ENCODE measurements at regions not wholly inside any gene's neighbourhood (a gene's known extent, or its start where the extent isn't known, plus 50 kb on each side); places are given as distances from the start of the nearest gene placed in this dataset.

DNA sequence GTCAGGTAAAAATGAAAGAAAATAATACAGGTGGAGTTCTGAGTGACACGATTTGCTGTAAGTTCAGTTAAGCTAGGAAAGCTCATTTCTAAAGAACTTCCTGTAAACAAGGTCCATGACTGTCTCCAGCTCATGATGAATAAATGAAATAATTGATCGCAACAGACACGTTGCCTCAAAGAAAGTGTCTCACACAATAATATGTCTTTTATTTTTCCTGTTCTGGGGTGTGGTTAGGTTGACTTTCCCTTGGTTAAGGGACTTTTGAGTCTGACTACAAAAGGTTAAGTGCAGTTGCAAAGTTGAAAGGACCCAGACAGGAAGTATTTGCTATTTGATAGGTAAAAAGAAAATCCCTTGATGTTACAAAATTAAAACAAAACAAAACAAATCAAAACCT lies 304.2 kb upstream of the PRDM1 start (continued):
- TF ChIP-seq, protein P1, sequence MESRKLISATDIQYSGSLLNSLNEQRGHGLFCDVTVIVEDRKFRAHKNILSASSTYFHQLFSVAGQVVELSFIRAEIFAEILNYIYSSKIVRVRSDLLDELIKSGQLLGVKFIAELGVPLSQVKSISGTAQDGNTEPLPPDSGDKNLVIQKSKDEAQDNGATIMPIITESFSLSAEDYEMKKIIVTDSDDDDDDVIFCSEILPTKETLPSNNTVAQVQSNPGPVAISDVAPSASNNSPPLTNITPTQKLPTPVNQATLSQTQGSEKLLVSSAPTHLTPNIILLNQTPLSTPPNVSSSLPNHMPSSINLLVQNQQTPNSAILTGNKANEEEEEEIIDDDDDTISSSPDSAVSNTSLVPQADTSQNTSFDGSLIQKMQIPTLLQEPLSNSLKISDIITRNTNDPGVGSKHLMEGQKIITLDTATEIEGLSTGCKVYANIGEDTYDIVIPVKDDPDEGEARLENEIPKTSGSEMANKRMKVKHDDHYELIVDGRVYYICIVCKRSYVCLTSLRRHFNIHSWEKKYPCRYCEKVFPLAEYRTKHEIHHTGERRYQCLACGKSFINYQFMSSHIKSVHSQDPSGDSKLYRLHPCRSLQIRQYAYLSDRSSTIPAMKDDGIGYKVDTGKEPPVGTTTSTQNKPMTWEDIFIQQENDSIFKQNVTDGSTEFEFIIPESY (IDR thresholded peaks at IDR 0.05), result no peak
- TF ChIP-seq, protein P2, sequence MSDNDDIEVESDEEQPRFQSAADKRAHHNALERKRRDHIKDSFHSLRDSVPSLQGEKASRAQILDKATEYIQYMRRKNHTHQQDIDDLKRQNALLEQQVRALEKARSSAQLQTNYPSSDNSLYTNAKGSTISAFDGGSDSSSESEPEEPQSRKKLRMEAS (IDR thresholded peaks at IDR 0.05), result no peak
- TF ChIP-seq HNF4A (conservative IDR thresholded peaks at IDR 0.05), result no peak
- no peak for TF ChIP-seq YY1 (IDR thresholded peaks at IDR 0.05)
- no peak for TF ChIP-seq RXRA (IDR thresholded peaks at IDR 0.05)
- no peak for TF ChIP-seq TAF1 (conservative IDR thresholded peaks at IDR 0.05)
- TF ChIP-seq JUND (IDR thresholded peaks at IDR 0.05), result no peak
- TF ChIP-seq NR2F2 (IDR thresholded peaks at IDR 0.05), result no peak
- TF ChIP-seq GABPA (IDR thresholded peaks at IDR 0.05 in 1 of 2, conservative IDR thresholded peaks at IDR 0.05 in 1 of 2), result no peak

DNA sequence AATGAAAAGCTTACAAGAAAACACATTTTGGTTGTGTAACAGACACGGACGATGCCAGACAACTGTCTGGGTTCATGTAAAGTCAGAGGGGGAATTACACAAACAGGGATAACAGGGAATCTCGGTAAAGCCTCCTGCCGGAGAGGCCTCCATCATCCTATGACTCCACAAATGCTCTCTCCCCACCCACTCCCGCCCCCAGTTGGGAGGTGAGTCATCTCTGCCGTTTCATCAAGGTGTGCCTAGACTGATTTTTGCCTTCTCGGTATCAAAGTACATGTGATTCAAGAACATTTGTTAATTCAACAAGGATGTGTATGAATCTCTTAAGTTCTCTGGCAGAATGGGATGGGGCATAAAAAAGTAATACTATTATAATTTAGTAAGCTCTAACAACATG lies 304.9 kb upstream of the PRDM1 start:
- Histone ChIP-seq H3K9ac (ENCODE audit: low read depth in 1 of 2, low read length in 2 of 2) (no peak overlapping the region), H3K4me3 (ENCODE audit: low read depth in 1 of 3, low read length in 3 of 3) (no peak overlapping the region), H3K4me1 (ENCODE audit: control insufficient read depth in 4 of 4, insufficient read depth in 4 of 4, low read length in 3 of 4) (no peaks in the 10 kb centered on the region), H3K27me3 (ENCODE audit: control insufficient read depth in 4 of 4, insufficient read depth in 4 of 4, low read length in 3 of 4) (no peaks in the 10 kb centered on the region), H3K27ac (ENCODE audit: low read depth in 1 of 2, low read length in 2 of 2) (no peak overlapping the region), H3K9me3 (ENCODE audit: control insufficient read depth in 4 of 4, low read length in 3 of 4) (no peaks in the 10 kb centered on the region), H3K36me3 (ENCODE audit: control insufficient read depth in 4 of 4, insufficient read depth in 3 of 4, low read depth in 1 of 4, low read length in 3 of 4) (no peaks in the 10 kb centered on the region)
- no peak for DNase-seq (ENCODE audit: low spot score)
- 77% methylated on average over 7 of the region's 7 CpGs for WGBS
- TF ChIP-seq EGR1 (IDR thresholded peaks at IDR 0.05; ENCODE audit: low read depth in 2 of 2), result no peak
- TF ChIP-seq, protein P3, sequence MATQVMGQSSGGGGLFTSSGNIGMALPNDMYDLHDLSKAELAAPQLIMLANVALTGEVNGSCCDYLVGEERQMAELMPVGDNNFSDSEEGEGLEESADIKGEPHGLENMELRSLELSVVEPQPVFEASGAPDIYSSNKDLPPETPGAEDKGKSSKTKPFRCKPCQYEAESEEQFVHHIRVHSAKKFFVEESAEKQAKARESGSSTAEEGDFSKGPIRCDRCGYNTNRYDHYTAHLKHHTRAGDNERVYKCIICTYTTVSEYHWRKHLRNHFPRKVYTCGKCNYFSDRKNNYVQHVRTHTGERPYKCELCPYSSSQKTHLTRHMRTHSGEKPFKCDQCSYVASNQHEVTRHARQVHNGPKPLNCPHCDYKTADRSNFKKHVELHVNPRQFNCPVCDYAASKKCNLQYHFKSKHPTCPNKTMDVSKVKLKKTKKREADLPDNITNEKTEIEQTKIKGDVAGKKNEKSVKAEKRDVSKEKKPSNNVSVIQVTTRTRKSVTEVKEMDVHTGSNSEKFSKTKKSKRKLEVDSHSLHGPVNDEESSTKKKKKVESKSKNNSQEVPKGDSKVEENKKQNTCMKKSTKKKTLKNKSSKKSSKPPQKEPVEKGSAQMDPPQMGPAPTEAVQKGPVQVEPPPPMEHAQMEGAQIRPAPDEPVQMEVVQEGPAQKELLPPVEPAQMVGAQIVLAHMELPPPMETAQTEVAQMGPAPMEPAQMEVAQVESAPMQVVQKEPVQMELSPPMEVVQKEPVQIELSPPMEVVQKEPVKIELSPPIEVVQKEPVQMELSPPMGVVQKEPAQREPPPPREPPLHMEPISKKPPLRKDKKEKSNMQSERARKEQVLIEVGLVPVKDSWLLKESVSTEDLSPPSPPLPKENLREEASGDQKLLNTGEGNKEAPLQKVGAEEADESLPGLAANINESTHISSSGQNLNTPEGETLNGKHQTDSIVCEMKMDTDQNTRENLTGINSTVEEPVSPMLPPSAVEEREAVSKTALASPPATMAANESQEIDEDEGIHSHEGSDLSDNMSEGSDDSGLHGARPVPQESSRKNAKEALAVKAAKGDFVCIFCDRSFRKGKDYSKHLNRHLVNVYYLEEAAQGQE (IDR thresholded peaks at IDR 0.05), result no peak
- TF ChIP-seq NR2F2 (IDR thresholded peaks at IDR 0.05), result no peak
- TF ChIP-seq HNF4G (IDR thresholded peaks at IDR 0.05), result no peak
- TF ChIP-seq, protein P4, sequence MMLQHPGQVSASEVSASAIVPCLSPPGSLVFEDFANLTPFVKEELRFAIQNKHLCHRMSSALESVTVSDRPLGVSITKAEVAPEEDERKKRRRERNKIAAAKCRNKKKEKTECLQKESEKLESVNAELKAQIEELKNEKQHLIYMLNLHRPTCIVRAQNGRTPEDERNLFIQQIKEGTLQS (IDR thresholded peaks at IDR 0.05), result no peak
- TF ChIP-seq GABPA (IDR thresholded peaks at IDR 0.05 in 1 of 2, conservative IDR thresholded peaks at IDR 0.05 in 1 of 2), result no peak
- TF ChIP-seq YY1 (IDR thresholded peaks at IDR 0.05), result no peak
- no peak for TF ChIP-seq JUND (IDR thresholded peaks at IDR 0.05)
- TF ChIP-seq FOXA2 (IDR thresholded peaks at IDR 0.05), result no peak

DNA sequence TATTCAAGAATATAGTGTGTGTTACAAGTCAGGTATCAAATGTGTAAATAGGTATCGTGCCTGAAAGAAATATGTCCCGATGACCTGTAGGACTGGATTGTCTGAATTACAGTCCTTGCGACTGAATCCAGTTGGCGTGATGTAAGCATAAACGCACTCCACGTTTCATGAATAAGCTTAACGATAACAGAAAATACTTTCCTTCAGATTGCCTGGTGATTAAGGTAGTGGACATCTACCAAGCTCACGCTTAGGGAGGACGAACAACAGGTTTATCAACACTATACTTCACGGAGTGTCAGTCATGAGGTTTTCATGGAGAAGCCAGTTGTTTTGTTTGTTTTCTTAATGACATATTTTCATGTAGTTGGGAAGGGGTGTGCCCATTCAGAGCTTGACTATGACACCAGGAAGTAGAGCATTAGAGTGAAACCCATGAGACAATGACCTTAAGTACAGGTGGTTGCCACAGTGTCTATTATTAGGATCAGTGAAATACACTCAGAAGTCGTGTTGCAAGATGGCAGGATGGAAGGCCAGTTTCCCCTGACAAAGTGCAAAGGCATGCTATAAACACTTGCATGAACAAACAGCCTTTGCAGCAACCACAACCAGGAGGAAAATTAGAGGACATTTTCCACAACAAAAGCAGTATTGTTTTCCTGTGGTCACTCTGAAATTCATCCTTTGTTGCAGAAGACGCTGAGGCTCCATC lies 305.8 kb upstream of the PRDM1 start:
- no peak for DNase-seq (ENCODE audit: low spot score)
- Histone ChIP-seq H3K9me3 (ENCODE audit: control insufficient read depth in 4 of 4, low read length in 3 of 4) (peaks cover 0 to 5% (median under 1%) of the 10 kb centered on the region in 4 donors), H3K4me1 (ENCODE audit: control insufficient read depth in 4 of 4, insufficient read depth in 4 of 4, low read length in 3 of 4) (no peaks in the 10 kb centered on the region), H3K4me3 (ENCODE audit: low read depth in 1 of 3, low read length in 3 of 3) (no peak overlapping the region), H3K27ac (ENCODE audit: low read depth in 1 of 2, low read length in 2 of 2) (no peak overlapping the region), H3K36me3 (ENCODE audit: control insufficient read depth in 4 of 4, insufficient read depth in 3 of 4, low read depth in 1 of 4, low read length in 3 of 4) (no peaks in the 10 kb centered on the region), H3K27me3 (ENCODE audit: control insufficient read depth in 4 of 4, insufficient read depth in 4 of 4, low read length in 3 of 4) (no peaks in the 10 kb centered on the region), H3K9ac (ENCODE audit: low read depth in 1 of 2, low read length in 2 of 2) (no peak overlapping the region)
- 93% methylated on average over 12 of the region's 12 CpGs for WGBS
- TF ChIP-seq FOXA2 (IDR thresholded peaks at IDR 0.05), result no peak
- TF ChIP-seq, protein P5, sequence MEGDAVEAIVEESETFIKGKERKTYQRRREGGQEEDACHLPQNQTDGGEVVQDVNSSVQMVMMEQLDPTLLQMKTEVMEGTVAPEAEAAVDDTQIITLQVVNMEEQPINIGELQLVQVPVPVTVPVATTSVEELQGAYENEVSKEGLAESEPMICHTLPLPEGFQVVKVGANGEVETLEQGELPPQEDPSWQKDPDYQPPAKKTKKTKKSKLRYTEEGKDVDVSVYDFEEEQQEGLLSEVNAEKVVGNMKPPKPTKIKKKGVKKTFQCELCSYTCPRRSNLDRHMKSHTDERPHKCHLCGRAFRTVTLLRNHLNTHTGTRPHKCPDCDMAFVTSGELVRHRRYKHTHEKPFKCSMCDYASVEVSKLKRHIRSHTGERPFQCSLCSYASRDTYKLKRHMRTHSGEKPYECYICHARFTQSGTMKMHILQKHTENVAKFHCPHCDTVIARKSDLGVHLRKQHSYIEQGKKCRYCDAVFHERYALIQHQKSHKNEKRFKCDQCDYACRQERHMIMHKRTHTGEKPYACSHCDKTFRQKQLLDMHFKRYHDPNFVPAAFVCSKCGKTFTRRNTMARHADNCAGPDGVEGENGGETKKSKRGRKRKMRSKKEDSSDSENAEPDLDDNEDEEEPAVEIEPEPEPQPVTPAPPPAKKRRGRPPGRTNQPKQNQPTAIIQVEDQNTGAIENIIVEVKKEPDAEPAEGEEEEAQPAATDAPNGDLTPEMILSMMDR (IDR thresholded peaks at IDR 0.05; ENCODE audit: low read depth, low read length, missing input control), result no peak
- TF ChIP-seq, protein P1 (IDR thresholded peaks at IDR 0.05), result no peak
- TF ChIP-seq HNF4G (IDR thresholded peaks at IDR 0.05), result no peak
- no peak for TF ChIP-seq RAD21 (IDR thresholded peaks at IDR 0.05)
